ENCODE measurements at regions not wholly inside any gene's neighbourhood (a gene's known extent, or its start where the extent isn't known, plus 50 kb on each side); places are given as distances from the start of the nearest gene placed in this dataset.

- Histone ChIP-seq H3K4me1 (ENCODE audit: insufficient read depth, low read length) (no peaks in the 10 kb centered on the region), H3K4me2 (ENCODE audit: insufficient read depth, low read length) (no peak overlapping the region), H3K36me3 (ENCODE audit: insufficient read depth, low read length) (no peaks in the 10 kb centered on the region), H3K9ac (ENCODE audit: low read depth, low read length) (no peak overlapping the region), H3K9me3 (ENCODE audit: insufficient read depth, low read length, severe bottlenecking) (no peaks in the 10 kb centered on the region), H3K4me3 (ENCODE audit: low read depth in 1 of 2, low read length in 2 of 2) (no peak overlapping the region), H3K27me3 (ENCODE audit: insufficient read depth, low read length, poor library complexity) (no peaks in the 10 kb centered on the region), H3K79me2 (ENCODE audit: insufficient read depth, low read length) (no peaks in the 10 kb centered on the region), H4K20me1 (ENCODE audit: insufficient read depth, low read length) (no peaks in the 10 kb centered on the region), H2AFZ (ENCODE audit: low read depth, low read length) (no peak overlapping the region), H3K27ac (ENCODE audit: low read length) (no peak overlapping the region)
- ATAC-seq (ENCODE audit: insufficient read depth, low read depth) (no peak), DNase-seq (no peak)
- TF ChIP-seq CTCF (IDR thresholded peaks at IDR 0.05; ENCODE audit: borderline replicate concordance, extremely low read depth, low read length, poor library complexity, severe bottlenecking) (no peak), EZH2 (IDR thresholded peaks at IDR 0.05; ENCODE audit: borderline replicate concordance, low read depth, low read length, severe bottlenecking) (no peak)
Observed at GRCh38 chr2:105598829-105599698, 145.6 kb upstream of the NCK2 start.

GRCh38 chr2:105597806-105598803 lies 146.6 kb upstream of the NCK2 start:
- Histone ChIP-seq H4K20me1 (ENCODE audit: insufficient read depth, low read length) (no peaks in the 10 kb centered on the region), H3K4me1 (ENCODE audit: insufficient read depth, low read length) (no peaks in the 10 kb centered on the region), H3K9ac (ENCODE audit: low read depth, low read length) (no peak overlapping the region), H3K27me3 (ENCODE audit: insufficient read depth, low read length, poor library complexity) (no peaks in the 10 kb centered on the region), H3K79me2 (ENCODE audit: insufficient read depth, low read length) (no peaks in the 10 kb centered on the region), H3K36me3 (ENCODE audit: insufficient read depth, low read length) (no peaks in the 10 kb centered on the region), H2AFZ (ENCODE audit: low read depth, low read length) (no peak overlapping the region), H3K4me3 (ENCODE audit: low read depth in 1 of 2, low read length in 2 of 2) (no peak overlapping the region), H3K27ac (ENCODE audit: low read length) (no peak overlapping the region), H3K4me2 (ENCODE audit: insufficient read depth, low read length) (no peak overlapping the region), H3K9me3 (ENCODE audit: insufficient read depth, low read length, severe bottlenecking) (no peaks in the 10 kb centered on the region)
- DNase-seq (no peak), ATAC-seq (ENCODE audit: insufficient read depth, low read depth) (no peak)
- TF ChIP-seq EZH2 (IDR thresholded peaks at IDR 0.05; ENCODE audit: borderline replicate concordance, low read depth, low read length, severe bottlenecking) = no peak
- TF ChIP-seq CTCF (IDR thresholded peaks at IDR 0.05; ENCODE audit: borderline replicate concordance, extremely low read depth, low read length, poor library complexity, severe bottlenecking) = no peak

DNA sequence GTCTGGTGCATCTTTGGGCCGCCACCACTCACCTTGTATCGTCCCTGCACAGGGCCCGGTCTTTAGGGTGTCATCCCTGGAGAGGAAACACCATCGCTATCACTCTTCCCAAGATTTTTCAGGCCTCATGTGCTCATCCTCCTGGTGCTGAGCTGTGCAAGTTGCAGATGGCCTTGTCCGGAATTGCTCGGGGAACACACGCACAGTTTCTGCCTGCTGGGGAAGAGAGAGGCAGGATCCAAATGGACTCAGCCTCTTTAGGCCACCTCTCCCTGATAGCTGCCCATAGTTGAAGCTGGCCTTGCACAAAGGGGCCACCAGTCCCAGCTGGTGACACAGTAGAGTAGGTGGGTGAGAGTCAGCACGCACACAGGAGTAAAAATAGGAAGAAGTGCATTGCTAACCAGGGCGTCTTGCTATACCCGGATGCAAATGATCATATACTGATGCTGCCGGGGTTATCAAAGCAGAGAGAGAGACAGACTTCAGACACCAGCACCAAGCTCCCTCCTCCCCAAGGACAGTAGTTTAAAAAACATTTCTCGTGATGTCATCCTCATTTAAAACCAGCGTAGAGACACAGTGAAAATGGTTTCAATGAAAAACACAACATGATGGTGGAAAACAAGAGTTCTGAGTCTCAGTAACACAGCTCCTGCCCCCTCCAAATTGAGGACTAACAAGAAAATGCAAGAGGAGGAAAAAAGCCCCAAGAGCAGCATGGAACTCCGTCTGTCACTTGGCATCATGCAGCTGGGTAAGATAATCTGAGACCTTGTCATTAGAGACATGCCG lies 147.5 kb upstream of the NCK2 start:
- Histone ChIP-seq H3K9ac (ENCODE audit: low read depth, low read length) (no peak overlapping the region), H2AFZ (ENCODE audit: low read depth, low read length) (no peak overlapping the region), H3K27me3 (ENCODE audit: insufficient read depth, low read length, poor library complexity) (no peaks in the 10 kb centered on the region), H3K79me2 (ENCODE audit: insufficient read depth, low read length) (no peaks in the 10 kb centered on the region), H3K4me1 (ENCODE audit: insufficient read depth, low read length) (no peaks in the 10 kb centered on the region), H3K9me3 (ENCODE audit: insufficient read depth, low read length, severe bottlenecking) (no peaks in the 10 kb centered on the region), H3K4me2 (ENCODE audit: insufficient read depth, low read length) (no peak overlapping the region), H3K27ac (ENCODE audit: low read length) (no peak overlapping the region), H3K4me3 (ENCODE audit: low read depth in 1 of 2, low read length in 2 of 2) (no peak overlapping the region), H4K20me1 (ENCODE audit: insufficient read depth, low read length) (no peaks in the 10 kb centered on the region), H3K36me3 (ENCODE audit: insufficient read depth, low read length) (no peaks in the 10 kb centered on the region)
- TF ChIP-seq EZH2 (IDR thresholded peaks at IDR 0.05; ENCODE audit: borderline replicate concordance, low read depth, low read length, severe bottlenecking) (no peak), CTCF (IDR thresholded peaks at IDR 0.05; ENCODE audit: borderline replicate concordance, extremely low read depth, low read length, poor library complexity, severe bottlenecking) (no peak)
- DNase-seq (no peak), ATAC-seq (ENCODE audit: insufficient read depth, low read depth) (no peak)
